K562 (cell line): ENCODE measurements at regions not wholly inside any gene's neighbourhood (a gene's known extent, or its start where the extent isn't known, plus 50 kb on each side); places are given as distances from the start of the nearest gene placed in this dataset.

ENCODE experiments used
- CREB5 ChIP-seq: fragments of 250-450 bp; sonication (Bioruptor Pico); IDR thresholded peaks from 2 replicates; pipeline ENCODE4 v1.5.0; 2020; ENCODE audit warnings: mild to moderate bottlenecking
- CXXC5 ChIP-seq: fragments of 250-450 bp; sonication (Bioruptor Pico); IDR thresholded peaks from 2 replicates; pipeline ENCODE4 v1.8.0; 2022; ENCODE audit warnings: inconsistent platforms, mild to moderate bottlenecking, moderate library complexity
- DPF2 ChIP-seq: fragments of 450-650 bp; IDR thresholded peaks from 2 replicates; pipeline ENCODE4 v1.6.1; 2016
- E2F6 ChIP-seq, 2 experiments: IDR thresholded peaks; 2 replicates each; pipeline ENCODE4 v1.6.1; 2011; ENCODE audit warnings: borderline replicate concordance in 1 of 2, control low read depth in 1 of 2, low read depth in 1 of 2, low read length in 1 of 2, mild to moderate bottlenecking in 1 of 2, mixed read lengths in 1 of 2, moderate library complexity in 1 of 2; ENCODE audit not compliant: insufficient read depth in 1 of 2, insufficient read length in 1 of 2, poor library complexity in 1 of 2, severe bottlenecking in 1 of 2; ENCODE audit errors: extremely low read depth in 1 of 2
- E4F1 ChIP-seq: fragments of 250-450 bp; sonication (Bioruptor Pico); IDR thresholded peaks from 2 replicates; pipeline ENCODE4 v1.5.0; 2021; ENCODE audit warnings: mild to moderate bottlenecking, borderline replicate concordance
- FOXM1 ChIP-seq, 2 experiments: fragments of 450-650 bp in 1 of 2; sonication (generic) in 1 of 2; formaldehyde crosslinking in 1 of 2; IDR thresholded peaks; 2 replicates each; pipeline versions ENCODE4 v1.6.1 to v1.9.0; 2017 to 2022; ENCODE audit warnings: low read depth in 2 of 2, mild to moderate bottlenecking in 2 of 2, missing genetic modification reagents in 1 of 2, moderate library complexity in 1 of 2
- HMBOX1 ChIP-seq: sonication (generic); IDR thresholded peaks from 2 replicates; pipeline ENCODE4 v1.6.1; 2016
- PHF8 ChIP-seq: fragments of 200-600 bp; sonication (generic); IDR thresholded peaks from 2 replicates; pipeline ENCODE4 v1.6.1; 2012; ENCODE audit warnings: mixed run types, mild to moderate bottlenecking, inconsistent platforms, low read length, moderate library complexity, borderline replicate concordance
- PRDM10 ChIP-seq: fragments of 450-650 bp; IDR thresholded peaks from 2 replicates; pipeline ENCODE4 v1.6.1; 2018; ENCODE audit not compliant: partially characterized antibody
- RBBP5 ChIP-seq: fragments of 200-600 bp; sonication (generic); IDR thresholded peaks from 2 replicates; pipeline ENCODE4 v1.6.1; 2012; ENCODE audit warnings: borderline replicate concordance, mild to moderate bottlenecking, low read length, control low read depth, inconsistent platforms; ENCODE audit not compliant: insufficient read depth, poor library complexity, severe bottlenecking
- RNF2 ChIP-seq: sonication (generic); IDR thresholded peaks from 2 replicates; pipeline ENCODE4 v1.6.1; 2016
- SRSF9 ChIP-seq: fragments of 200-400 bp; formaldehyde crosslinking; IDR thresholded peaks from 2 replicates; pipeline ENCODE4 v1.6.1; 2017; ENCODE audit warnings: low read depth, low read length, borderline replicate concordance
- ZNF280B ChIP-seq: fragments of 250-450 bp; sonication (Bioruptor Pico); IDR thresholded peaks from 2 replicates; pipeline ENCODE4 v1.5.1; 2021; ENCODE audit warnings: mild to moderate bottlenecking

- TF ChIP-seq E2F6 (IDR thresholded peaks at IDR 0.05; ENCODE audit: borderline replicate concordance in 1 of 2, extremely low read depth in 1 of 2, insufficient read depth in 1 of 2, insufficient read length in 1 of 2, low read depth in 1 of 2, low read length in 1 of 2, poor library complexity in 1 of 2, severe bottlenecking in 1 of 2) (no peak), CXXC5 (CRISPR knock-in tag) (peak; percentile 65), CREB5 (CRISPR knock-in tag) (no peak), FOXM1 (IDR thresholded peaks at IDR 0.05; ENCODE audit: low read depth) (peak; percentile 72), FOXM1 (CRISPR knock-in tag; IDR thresholded peaks at IDR 0.05; ENCODE audit: low read depth) (no peak), HMBOX1 (peak; percentile 83), RNF2 (0 out of 2 replicates have a peak, but pooled peaks have one; percentile 40), PRDM10 (no peak), PHF8 (no peak), SRSF9 (no peak), E4F1 (CRISPR knock-in tag) (no peak), ZNF280B (CRISPR knock-in tag) (no peak), DPF2 (peak; percentile 93), RBBP5 (peak; percentile 42)
Measured at GRCh38 chr3:177483182-177483967, 286.1 kb upstream of the TBL1XR1 start (continued).
